ENCODE measurements at regions not wholly inside any gene's neighbourhood (a gene's known extent, or its start where the extent isn't known, plus 50 kb on each side); places are given as distances from the start of the nearest gene placed in this dataset.
A peak's percentile ranks its signal among the peaks of the same experiment; 100 is the strongest.

DNA sequence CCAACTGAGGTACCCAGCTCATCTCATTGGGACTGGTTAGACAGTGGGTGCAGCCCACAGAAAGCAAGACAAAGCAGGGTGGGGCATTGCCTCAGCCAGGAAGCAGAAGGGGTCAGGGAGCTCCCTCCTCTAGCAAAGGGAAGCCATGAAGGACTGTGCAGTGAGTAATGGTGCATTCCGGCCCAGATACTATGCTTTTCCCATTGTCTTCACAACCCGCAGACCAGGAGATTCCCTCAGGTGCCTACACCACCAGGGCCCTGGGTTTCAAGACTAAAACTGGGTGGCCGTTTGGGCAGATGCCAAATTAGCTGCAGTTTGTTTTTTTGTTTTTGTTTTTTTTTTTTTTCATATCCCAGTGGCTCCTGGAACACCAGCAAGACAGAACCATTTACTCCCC lies 235.3 kb downstream of the TACR3 start:
- TF ChIP-seq, protein P1, sequence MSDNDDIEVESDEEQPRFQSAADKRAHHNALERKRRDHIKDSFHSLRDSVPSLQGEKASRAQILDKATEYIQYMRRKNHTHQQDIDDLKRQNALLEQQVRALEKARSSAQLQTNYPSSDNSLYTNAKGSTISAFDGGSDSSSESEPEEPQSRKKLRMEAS (IDR thresholded peaks at IDR 0.05; ENCODE audit: low read depth, low read length): no peak
- TF ChIP-seq POLR2A (IDR thresholded peaks at IDR 0.05; ENCODE audit: extremely low read depth, insufficient read length) (no peak), MYC (IDR thresholded peaks at IDR 0.05; ENCODE audit: low read depth, low read length) (no peak)
- TF ChIP-seq, protein P2, sequence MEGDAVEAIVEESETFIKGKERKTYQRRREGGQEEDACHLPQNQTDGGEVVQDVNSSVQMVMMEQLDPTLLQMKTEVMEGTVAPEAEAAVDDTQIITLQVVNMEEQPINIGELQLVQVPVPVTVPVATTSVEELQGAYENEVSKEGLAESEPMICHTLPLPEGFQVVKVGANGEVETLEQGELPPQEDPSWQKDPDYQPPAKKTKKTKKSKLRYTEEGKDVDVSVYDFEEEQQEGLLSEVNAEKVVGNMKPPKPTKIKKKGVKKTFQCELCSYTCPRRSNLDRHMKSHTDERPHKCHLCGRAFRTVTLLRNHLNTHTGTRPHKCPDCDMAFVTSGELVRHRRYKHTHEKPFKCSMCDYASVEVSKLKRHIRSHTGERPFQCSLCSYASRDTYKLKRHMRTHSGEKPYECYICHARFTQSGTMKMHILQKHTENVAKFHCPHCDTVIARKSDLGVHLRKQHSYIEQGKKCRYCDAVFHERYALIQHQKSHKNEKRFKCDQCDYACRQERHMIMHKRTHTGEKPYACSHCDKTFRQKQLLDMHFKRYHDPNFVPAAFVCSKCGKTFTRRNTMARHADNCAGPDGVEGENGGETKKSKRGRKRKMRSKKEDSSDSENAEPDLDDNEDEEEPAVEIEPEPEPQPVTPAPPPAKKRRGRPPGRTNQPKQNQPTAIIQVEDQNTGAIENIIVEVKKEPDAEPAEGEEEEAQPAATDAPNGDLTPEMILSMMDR (IDR thresholded peaks at IDR 0.05; ENCODE audit: low read depth, low read length): no peak
- no peak for DNase-seq (ENCODE audit: low read depth)
- no peak overlapping the region for H3K4me3 ChIP-seq (ENCODE audit: low read depth, low read length)

- TF ChIP-seq, protein P2 (IDR thresholded peaks at IDR 0.05; ENCODE audit: low read depth, low read length): no peak
- TF ChIP-seq, protein P1 (IDR thresholded peaks at IDR 0.05; ENCODE audit: low read depth, low read length): no peak
- TF ChIP-seq POLR2A (IDR thresholded peaks at IDR 0.05; ENCODE audit: extremely low read depth, insufficient read length): no peak
- no peak for TF ChIP-seq MYC (IDR thresholded peaks at IDR 0.05; ENCODE audit: low read depth, low read length)
- no peak overlapping the region for H3K4me3 ChIP-seq (ENCODE audit: low read depth, low read length)
- DNase-seq (ENCODE audit: low read depth): no peak
These were observed 236.9 kb downstream of the TACR3 start for GRCh38 chr4:103482893-103483292.

DNA sequence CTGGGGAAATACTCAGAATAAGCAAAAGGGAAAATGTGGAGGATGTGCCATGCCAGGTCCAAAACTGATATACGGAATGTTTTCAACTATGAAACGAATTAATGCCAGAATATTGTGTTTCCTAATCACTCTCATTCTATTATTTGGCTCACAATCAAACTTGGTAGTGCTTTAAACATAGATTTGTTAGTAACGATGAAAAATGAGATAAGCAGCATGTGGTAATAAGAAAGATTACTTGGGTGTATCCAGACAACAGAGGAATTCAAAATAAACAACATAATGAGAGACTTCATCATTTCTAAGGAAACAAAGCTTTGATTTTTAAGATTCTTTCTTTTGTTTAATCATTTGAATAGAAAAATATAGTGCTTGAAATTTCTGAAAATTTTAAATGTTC lies 237.3 kb downstream of the TACR3 start:
- H3K4me3 ChIP-seq (ENCODE audit: low read depth, low read length): no peak overlapping the region
- DNase-seq (ENCODE audit: low read depth): no peak
- no peak for TF ChIP-seq MYC (IDR thresholded peaks at IDR 0.05; ENCODE audit: low read depth, low read length)
- TF ChIP-seq, protein P2 (IDR thresholded peaks at IDR 0.05; ENCODE audit: low read depth, low read length): no peak
- TF ChIP-seq, protein P1 (IDR thresholded peaks at IDR 0.05; ENCODE audit: low read depth, low read length): no peak

- DNase-seq (ENCODE audit: low read depth): peak; percentile 8
- no peak overlapping the region for H3K4me3 ChIP-seq (ENCODE audit: low read depth, low read length)
- TF ChIP-seq, protein P1 (IDR thresholded peaks at IDR 0.05; ENCODE audit: low read depth, low read length): no peak
- TF ChIP-seq POLR2A (IDR thresholded peaks at IDR 0.05; ENCODE audit: extremely low read depth, insufficient read length) (no peak), MYC (IDR thresholded peaks at IDR 0.05; ENCODE audit: low read depth, low read length) (no peak)
- TF ChIP-seq, protein P2 (IDR thresholded peaks at IDR 0.05; ENCODE audit: low read depth, low read length): no peak
These were observed 241.1 kb downstream of the TACR3 start for GRCh38 chr4:103478734-103479133.

GRCh38 chr4:103478210-103478609 lies 241.6 kb downstream of the TACR3 start:
- no peak overlapping the region for H3K4me3 ChIP-seq (ENCODE audit: low read depth, low read length)
- no peak for DNase-seq (ENCODE audit: low read depth)
- TF ChIP-seq, protein P2 (IDR thresholded peaks at IDR 0.05; ENCODE audit: low read depth, low read length): no peak
- TF ChIP-seq POLR2A (IDR thresholded peaks at IDR 0.05; ENCODE audit: extremely low read depth, insufficient read length): no peak
- no peak for TF ChIP-seq MYC (IDR thresholded peaks at IDR 0.05; ENCODE audit: low read depth, low read length)
- TF ChIP-seq, protein P1 (IDR thresholded peaks at IDR 0.05; ENCODE audit: low read depth, low read length): no peak

DNA sequence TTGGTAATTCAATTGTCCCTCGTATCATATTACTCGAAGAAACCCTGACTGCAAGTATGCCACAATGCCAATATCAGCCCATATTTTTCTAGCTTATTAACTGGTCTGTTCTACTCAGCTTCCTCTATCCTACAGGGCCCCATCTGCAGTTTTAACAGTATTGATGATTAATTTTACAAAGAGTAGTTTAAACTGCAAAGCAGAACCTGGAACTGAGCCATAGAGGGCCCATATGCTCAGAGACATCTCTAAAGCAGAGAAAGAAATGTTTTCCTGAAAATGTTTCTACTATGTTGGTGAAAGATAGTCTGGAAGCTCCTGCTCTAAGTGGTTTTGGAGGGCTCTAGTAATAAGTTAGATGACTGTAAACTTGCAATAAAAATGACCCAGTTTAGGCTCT lies 259.4 kb upstream of the CENPE start:
- DNase-seq (ENCODE audit: low read depth): no peak
- TF ChIP-seq POLR2A (IDR thresholded peaks at IDR 0.05; ENCODE audit: extremely low read depth, insufficient read length) (no peak), MYC (IDR thresholded peaks at IDR 0.05; ENCODE audit: low read depth, low read length) (no peak)
- TF ChIP-seq, protein P1 (IDR thresholded peaks at IDR 0.05; ENCODE audit: low read depth, low read length): no peak
- no peak overlapping the region for H3K4me3 ChIP-seq (ENCODE audit: low read depth, low read length)

Data from NB4 (cell line).